GM12874 (cell line): ENCODE measurements at regions not wholly inside any gene's neighbourhood (a gene's known extent, or its start where the extent isn't known, plus 50 kb on each side); places are given as distances from the start of the nearest gene placed in this dataset.

ENCODE experiments used
- CTCF ChIP-seq: IDR thresholded peaks from 2 replicates; pipeline ENCODE4 v1.5.1; 2011; ENCODE audit warnings: low read depth, mild to moderate bottlenecking, control low read depth, low read length, moderate library complexity; ENCODE audit not compliant: insufficient read depth

GRCh38 chr18:41899535-41899934 is 55.5 kb upstream of the PIK3C3 start:
- TF ChIP-seq CTCF: no peak

GRCh38 chr18:41893432-41893831 is 61.6 kb upstream of the PIK3C3 start:
- TF ChIP-seq CTCF: no peak

GRCh38 chr18:41887100-41887499 is 67.9 kb upstream of the PIK3C3 start:
- no peak for TF ChIP-seq CTCF

- no peak for TF ChIP-seq CTCF
These were observed 68.8 kb upstream of the PIK3C3 start for GRCh38 chr18:41886126-41886807.

- TF ChIP-seq CTCF: no peak
These were observed 73.7 kb upstream of the PIK3C3 start for GRCh38 chr18:41881285-41881684.

- no peak for TF ChIP-seq CTCF
These were observed 75.8 kb upstream of the PIK3C3 start for GRCh38 chr18:41879256-41879655.

GRCh38 chr18:41875094-41875780 is 79.8 kb upstream of the PIK3C3 start:
- TF ChIP-seq CTCF: no peak
